GM23338 (cell line): ENCODE measurements at regions not wholly inside any gene's neighbourhood (a gene's known extent, or its start where the extent isn't known, plus 50 kb on each side); places are given as distances from the start of the nearest gene placed in this dataset.

ENCODE experiments used
- ATAC-seq: fragments of 200-7000 bp; cut with Tn5 transposase; 3 replicates; pipeline ENCODE4 v1.9.1; 2020
- DNase-seq: peaks from one replicate; pipeline ENCODE4 v3.0.0-alpha.2; 2015; ENCODE audit warnings: low spot score
- H2AFZ ChIP-seq: fragments of 200-600 bp; sonication (generic); 2 replicates; pipeline ENCODE4 v1.8.0; 2016; ENCODE audit warnings: antibody characterized with exemption, mild to moderate bottlenecking, moderate library complexity
- H3F3A ChIP-seq: fragments of 200-600 bp; sonication (generic); replicated peaks from 2 replicates; pipeline ENCODE4 v1.8.0; 2017; ENCODE audit warnings: antibody characterized with exemption, mixed run types, low read depth
- H3K27ac ChIP-seq: fragments of 200-600 bp; sonication (generic); 2 replicates; pipeline ENCODE4 v1.6.1; 2016; ENCODE audit warnings: low read depth
- H3K27me3 ChIP-seq: fragments of 200-600 bp; sonication (generic); 2 replicates; pipeline ENCODE4 v1.8.0; 2016; ENCODE audit warnings: mild to moderate bottlenecking, mixed run types, moderate library complexity; ENCODE audit not compliant: insufficient read depth
- H3K36me3 ChIP-seq: fragments of 200-600 bp; sonication (generic); 2 replicates; pipeline ENCODE4 v1.8.0; 2016; ENCODE audit warnings: mild to moderate bottlenecking; ENCODE audit not compliant: insufficient read depth
- H3K4me1 ChIP-seq: fragments of 200-600 bp; sonication (generic); 2 replicates; pipeline ENCODE4 v1.8.0; 2016; ENCODE audit warnings: mild to moderate bottlenecking, moderate library complexity; ENCODE audit not compliant: insufficient read depth
- H3K4me2 ChIP-seq: fragments of 200-600 bp; sonication (generic); 2 replicates; pipeline ENCODE4 v1.7.1; 2017; ENCODE audit warnings: mixed run types
- H3K4me3 ChIP-seq: fragments of 200-600 bp; sonication (generic); 2 replicates; pipeline ENCODE4 v1.6.1; 2016; ENCODE audit warnings: mixed run types
- H3K79me2 ChIP-seq: fragments of 200-600 bp; sonication (generic); replicated peaks from 2 replicates; pipeline ENCODE4 v1.8.0; 2017; ENCODE audit warnings: mild to moderate bottlenecking; ENCODE audit not compliant: insufficient read depth
- H3K9me2 ChIP-seq: fragments of 200-600 bp; sonication (generic); 2 replicates; pipeline ENCODE4 v1.8.0; 2017; ENCODE audit not compliant: insufficient read depth
- H4K20me1 ChIP-seq: fragments of 200-600 bp; sonication (generic); replicated peaks from 2 replicates; pipeline ENCODE4 v1.8.0; 2017; ENCODE audit warnings: mild to moderate bottlenecking; ENCODE audit not compliant: insufficient read depth
- H3K27ac Mint-ChIP-seq: 2 replicates; pipeline ENCODE4 v1.8.0; 2020; ENCODE audit warnings: inconsistent platforms, mild to moderate bottlenecking, moderate library complexity, mixed read lengths
- H3K27me3 Mint-ChIP-seq: 3 replicates; pipeline ENCODE4 v1.8.0; 2022; ENCODE audit warnings: low read depth, mild to moderate bottlenecking, moderate library complexity, mixed read lengths, inconsistent platforms; ENCODE audit not compliant: insufficient read depth, poor library complexity
- H3K36me3 Mint-ChIP-seq: 3 replicates; pipeline ENCODE4 v1.8.0; 2021; ENCODE audit warnings: low read depth, mild to moderate bottlenecking, inconsistent platforms, moderate library complexity, mixed read lengths
- H3K4me1 Mint-ChIP-seq: 3 replicates; pipeline ENCODE4 v1.8.0; 2020; ENCODE audit warnings: mild to moderate bottlenecking, inconsistent platforms, mixed read lengths
- H3K4me3 Mint-ChIP-seq: 3 replicates; pipeline ENCODE4 v1.8.0; 2021; ENCODE audit warnings: moderate library complexity, mild to moderate bottlenecking, inconsistent platforms, mixed read lengths
- H3K9me3 Mint-ChIP-seq: 3 replicates; pipeline ENCODE4 v1.8.0; 2020; ENCODE audit warnings: moderate library complexity, mild to moderate bottlenecking, inconsistent platforms, mixed read lengths
- CREB1 ChIP-seq: fragments of 250-450 bp; sonication (Bioruptor Pico); IDR thresholded peaks from 2 replicates; pipeline ENCODE4 v1.5.0; 2020; ENCODE audit warnings: low read depth, mild to moderate bottlenecking, moderate library complexity
- ETS1 ChIP-seq: IDR thresholded peaks from 2 replicates; pipeline ENCODE4 v1.6.1; 2016; ENCODE audit warnings: antibody characterized with exemption
- EZH2phosphoT487 ChIP-seq: fragments of 200-600 bp; sonication (generic); IDR thresholded peaks from one replicate; pipeline ENCODE4 v1.8.1; 2018; ENCODE audit warnings: antibody characterized with exemption; ENCODE audit not compliant: unreplicated experiment
- STAT1 ChIP-seq: IDR thresholded peaks from one replicate; pipeline ENCODE4 v1.6.1; 2016; ENCODE audit warnings: antibody characterized with exemption; ENCODE audit not compliant: unreplicated experiment
- ZNF331 ChIP-seq: fragments of 250-450 bp; sonication (Bioruptor Pico); IDR thresholded peaks from 2 replicates; pipeline ENCODE4 v1.5.0; 2020; ENCODE audit warnings: low read depth, mild to moderate bottlenecking, moderate library complexity
- ZNF462 ChIP-seq: fragments of 250-450 bp; sonication (Bioruptor Pico); IDR thresholded peaks from 2 replicates; pipeline ENCODE4 v1.5.0; 2020; ENCODE audit warnings: mild to moderate bottlenecking, moderate library complexity
- TF ChIP-seq, protein P1 (sequence below), 2 experiments: fragments of 200-600 bp in 1 of 2; sonication (generic) in 1 of 2; conservative IDR thresholded peaks; 2 replicates each; pipeline versions ENCODE4 v1.5.1 to v1.6.1; 2016 to 2017; ENCODE audit warnings: antibody characterized with exemption in 2 of 2, low read depth in 2 of 2, mild to moderate bottlenecking in 2 of 2, moderate library complexity in 1 of 2

- TF ChIP-seq ZNF462 (CRISPR knock-in tag) (no peak), STAT1 (no peak), ETS1 (no peak), CREB1 (CRISPR knock-in tag) (no peak)
Measured at GRCh38 chr12:11951209-11951608, 119.5 kb upstream of the BCL2L14 start (continued).

- Histone ChIP-seq H3K27ac (no peak overlapping the region), H3K27me3 (no peaks in the 10 kb centered on the region), H4K20me1 (no peaks in the 10 kb centered on the region), H3F3A (no peaks in the 10 kb centered on the region), H3K4me1 (no peaks in the 10 kb centered on the region), H3K4me2 (no peak overlapping the region), H3K4me3 (no peak overlapping the region), H3K9me2 (no peaks in the 10 kb centered on the region), H3K36me3 (no peaks in the 10 kb centered on the region), H2AFZ (no peak overlapping the region), H3K79me2 (no peaks in the 10 kb centered on the region)
- Mint-ChIP-seq H3K4me3 (no peak overlapping the region), H3K4me1 (peaks cover 10% of the 10 kb centered on the region; the same call in 2 of the 3 replicates), H3K36me3 (no peaks in the 10 kb centered on the region), H3K27me3 (peaks cover 12% of the 10 kb centered on the region), H3K27ac (no peak overlapping the region), H3K9me3 (no peaks in the 10 kb centered on the region)
- DNase-seq, result no peak
- ATAC-seq, result no peak
- TF ChIP-seq ZNF462 (CRISPR knock-in tag) (no peak), EZH2phosphoT487 (no peak), ZNF331 (CRISPR knock-in tag) (no peak), STAT1 (no peak)
- TF ChIP-seq, protein P1, sequence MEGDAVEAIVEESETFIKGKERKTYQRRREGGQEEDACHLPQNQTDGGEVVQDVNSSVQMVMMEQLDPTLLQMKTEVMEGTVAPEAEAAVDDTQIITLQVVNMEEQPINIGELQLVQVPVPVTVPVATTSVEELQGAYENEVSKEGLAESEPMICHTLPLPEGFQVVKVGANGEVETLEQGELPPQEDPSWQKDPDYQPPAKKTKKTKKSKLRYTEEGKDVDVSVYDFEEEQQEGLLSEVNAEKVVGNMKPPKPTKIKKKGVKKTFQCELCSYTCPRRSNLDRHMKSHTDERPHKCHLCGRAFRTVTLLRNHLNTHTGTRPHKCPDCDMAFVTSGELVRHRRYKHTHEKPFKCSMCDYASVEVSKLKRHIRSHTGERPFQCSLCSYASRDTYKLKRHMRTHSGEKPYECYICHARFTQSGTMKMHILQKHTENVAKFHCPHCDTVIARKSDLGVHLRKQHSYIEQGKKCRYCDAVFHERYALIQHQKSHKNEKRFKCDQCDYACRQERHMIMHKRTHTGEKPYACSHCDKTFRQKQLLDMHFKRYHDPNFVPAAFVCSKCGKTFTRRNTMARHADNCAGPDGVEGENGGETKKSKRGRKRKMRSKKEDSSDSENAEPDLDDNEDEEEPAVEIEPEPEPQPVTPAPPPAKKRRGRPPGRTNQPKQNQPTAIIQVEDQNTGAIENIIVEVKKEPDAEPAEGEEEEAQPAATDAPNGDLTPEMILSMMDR (conservative IDR thresholded peaks at IDR 0.05; ENCODE audit: low read depth in 2 of 2), result no peak
Measured at GRCh38 chr12:11953523-11953922, 117.2 kb upstream of the BCL2L14 start.
